GDM1 (cell line): ENCODE measurements at regions not wholly inside any gene's neighbourhood (a gene's known extent, or its start where the extent isn't known, plus 50 kb on each side); places are given as distances from the start of the nearest gene placed in this dataset.

Experiments
- DNase-seq: peaks from one replicate; lab custom pipeline; 2025; lab: John Stamatoyannopoulos, UW

GRCh38 chr5:61596265-61596664 lies 264.2 kb downstream of the ZSWIM6 start:
- DNase-seq: no peak

DNA sequence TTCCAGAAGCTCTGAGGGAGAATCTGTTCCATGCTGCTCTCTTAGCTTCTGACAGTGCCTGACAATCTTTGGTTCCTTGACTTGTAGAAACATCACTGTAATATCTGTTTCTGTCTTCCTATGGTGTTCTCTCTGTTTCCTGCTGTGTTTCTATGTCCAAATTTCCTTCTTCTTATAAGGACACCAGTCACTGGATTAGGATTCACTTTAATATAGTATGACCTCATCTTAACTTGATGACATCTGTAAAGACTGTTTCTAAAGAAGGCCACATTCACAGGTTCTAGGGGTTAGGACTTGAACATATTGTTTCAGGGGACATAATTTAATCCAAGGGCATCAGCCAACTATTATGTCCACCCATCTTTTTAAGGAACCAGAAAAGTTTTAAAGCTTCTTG lies 265.6 kb downstream of the ZSWIM6 start:
- DNase-seq: no peak

DNA sequence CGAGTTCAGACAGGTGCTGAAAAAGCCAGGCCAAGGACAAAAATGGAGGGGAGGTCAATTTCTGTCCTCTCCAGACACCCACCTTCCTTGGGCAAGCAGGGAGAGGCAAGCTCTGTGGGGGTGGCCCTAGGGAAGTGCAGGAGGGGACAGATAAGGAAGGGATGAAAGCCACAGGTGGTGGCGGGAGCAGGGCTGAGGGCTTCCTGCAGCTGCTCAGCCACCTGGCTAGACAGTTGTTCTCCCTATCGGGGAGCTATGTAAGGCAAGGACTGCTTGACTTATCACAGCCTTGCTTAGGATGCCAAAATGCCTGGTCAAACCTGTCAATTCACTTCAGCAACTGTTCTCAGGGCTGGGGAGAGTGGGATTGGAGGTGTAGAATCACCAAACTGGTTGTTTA lies 266.1 kb downstream of the ZSWIM6 start:
- DNase-seq: no peak

GRCh38 chr5:61599370-61600122 lies 267.5 kb downstream of the ZSWIM6 start:
- no peak for DNase-seq

- no peak for DNase-seq
Measured at GRCh38 chr5:61600123-61600444, 268.0 kb downstream of the ZSWIM6 start.

DNA sequence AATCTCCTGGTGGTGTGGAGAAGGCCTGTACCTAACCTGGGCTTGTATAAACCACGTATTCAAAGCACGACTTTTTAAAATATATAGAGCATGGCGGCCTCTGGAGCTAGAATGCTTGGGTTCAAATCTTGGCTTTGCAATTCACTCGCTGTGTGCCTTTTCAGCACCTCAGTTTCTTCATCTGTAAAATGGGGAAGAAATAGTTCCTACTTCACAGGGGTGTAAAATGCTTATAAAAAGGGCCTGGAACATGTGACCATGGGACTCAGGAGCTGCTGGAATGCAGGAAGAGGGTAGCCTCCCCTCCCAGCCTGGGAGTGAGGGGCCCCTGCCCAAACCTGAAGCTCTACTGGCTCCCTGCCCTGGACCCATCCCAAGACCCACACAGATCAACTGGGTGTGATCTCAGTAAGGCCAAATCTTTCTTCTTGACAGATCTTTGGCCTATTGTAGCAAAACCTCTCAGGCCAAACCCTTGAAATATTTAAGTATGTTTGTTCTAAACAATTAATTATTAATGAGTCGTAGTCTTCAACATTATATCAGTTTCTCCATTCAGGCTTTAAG lies 269.0 kb downstream of the ZSWIM6 start:
- no peak for DNase-seq

DNA sequence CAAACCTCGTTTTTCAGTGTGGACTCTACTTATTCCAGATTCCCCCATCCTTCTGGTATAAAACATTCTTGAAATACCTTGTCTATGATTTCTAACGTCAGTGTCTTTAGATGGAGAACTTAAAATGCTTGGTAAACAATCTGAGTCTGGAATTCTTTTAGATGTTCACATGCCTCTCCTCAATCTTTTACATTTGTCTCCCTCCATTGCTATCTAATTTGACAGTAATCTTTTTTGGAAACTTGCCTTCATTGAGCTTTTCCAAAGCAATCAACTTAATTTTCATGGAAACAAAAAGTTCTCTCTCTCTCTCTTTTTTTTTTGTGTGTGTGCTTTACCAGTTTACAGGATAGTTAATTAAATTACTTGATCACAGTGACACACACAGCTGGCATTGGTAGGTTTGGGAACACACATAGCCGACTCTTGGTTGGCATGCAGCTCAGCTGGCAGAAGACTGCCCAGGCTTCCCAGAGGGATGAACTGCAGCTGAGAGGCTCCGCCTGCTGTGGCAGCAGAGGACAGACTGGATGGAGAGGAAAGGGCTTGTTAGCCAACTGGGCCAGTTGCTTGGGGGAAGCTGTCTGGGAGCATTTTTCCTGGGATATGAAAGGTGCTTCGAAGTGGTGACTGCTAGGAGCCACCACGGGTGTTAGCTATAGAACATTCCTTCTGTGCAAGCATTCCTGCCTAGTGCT lies 271.3 kb downstream of the ZSWIM6 start:
- no peak for DNase-seq

DNA sequence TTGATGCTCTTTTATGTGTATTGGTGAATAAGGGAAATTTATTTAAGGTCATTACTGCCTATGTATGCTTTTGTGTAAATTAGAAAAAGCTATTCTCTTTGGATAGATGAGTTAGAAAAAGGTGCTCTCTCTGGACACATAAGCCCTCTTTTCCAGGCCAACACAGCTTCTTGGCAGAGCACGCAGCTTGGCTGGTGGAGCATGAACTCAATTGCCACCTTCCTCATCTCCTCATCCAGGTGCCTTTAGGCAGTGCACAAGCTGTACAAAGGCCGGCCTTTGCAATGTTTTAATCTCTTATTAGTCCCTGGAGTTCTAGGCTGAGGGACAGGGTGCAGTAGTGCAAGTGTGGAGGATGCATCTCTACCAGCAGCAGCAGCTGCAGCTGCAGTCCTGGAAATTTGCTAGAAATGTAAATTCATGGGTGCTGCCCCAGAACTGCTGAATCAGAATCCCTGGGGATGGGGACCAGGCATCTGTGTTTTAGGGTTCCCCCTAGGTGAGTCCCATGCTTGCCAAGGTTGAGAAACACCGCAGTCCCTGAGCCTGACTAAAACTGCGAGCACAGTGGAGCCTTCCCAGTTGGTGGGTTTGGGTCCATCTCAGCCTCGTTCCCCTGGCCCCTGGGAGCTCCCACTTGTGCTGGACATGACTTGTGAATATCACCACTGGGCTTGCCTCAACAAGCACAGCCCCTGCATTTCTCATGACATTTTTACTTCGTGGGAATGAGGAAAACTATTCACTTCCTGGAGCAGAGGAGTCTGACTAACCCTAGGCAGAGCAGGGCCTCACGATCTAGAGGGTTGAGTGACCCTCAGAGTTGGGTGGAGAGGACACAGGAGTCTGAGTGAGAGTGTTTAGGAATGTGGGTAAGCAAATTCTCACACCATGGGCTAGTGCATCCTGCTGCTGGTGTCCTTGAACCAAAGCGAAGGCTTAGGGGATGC lies 272.3 kb downstream of the ZSWIM6 start:
- DNase-seq: no peak

- no peak for DNase-seq
Measured at GRCh38 chr5:61609840-61610677, 278.0 kb downstream of the ZSWIM6 start.

- DNase-seq: no peak
Measured at GRCh38 chr5:61610678-61611024, 278.6 kb downstream of the ZSWIM6 start.

DNA sequence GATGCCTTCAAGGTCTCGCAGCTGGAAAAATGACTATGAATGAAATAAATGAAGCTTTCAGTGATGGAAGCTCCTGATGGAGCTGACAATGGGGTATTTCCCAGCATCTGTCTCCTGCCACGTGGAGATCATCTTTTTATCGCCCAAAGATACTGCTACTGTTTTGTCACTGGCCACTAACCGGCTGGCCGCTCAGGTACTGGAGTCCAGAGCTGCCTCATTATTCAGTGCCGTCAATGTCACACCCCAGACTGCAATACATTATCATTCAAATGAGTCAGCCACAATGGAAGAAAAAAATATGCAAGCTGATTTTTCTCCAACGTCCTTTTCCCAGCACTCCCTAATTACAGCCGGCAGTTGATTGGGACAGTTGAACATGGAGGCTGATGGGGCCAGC lies 280.4 kb downstream of the ZSWIM6 start:
- DNase-seq: no peak

DNA sequence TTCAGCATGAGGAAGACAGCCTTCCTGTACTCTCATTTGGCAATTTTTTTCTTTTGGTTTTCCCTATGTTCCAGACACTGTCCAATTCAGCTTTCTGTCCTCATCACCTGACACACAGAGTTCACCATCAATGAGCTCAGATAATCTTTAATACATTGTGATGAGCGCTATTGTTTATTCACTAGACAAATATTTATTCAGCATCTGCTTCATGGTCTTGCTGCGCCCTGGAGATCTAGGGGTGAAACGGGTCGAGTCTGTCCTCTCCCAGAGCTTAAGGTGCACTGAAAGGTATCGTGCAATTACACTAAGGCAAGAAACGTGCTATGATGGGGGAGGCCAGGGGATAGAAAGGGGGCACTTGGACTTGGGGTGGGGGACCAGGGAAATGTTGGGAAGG lies 281.6 kb downstream of the ZSWIM6 start:
- no peak for DNase-seq

- DNase-seq: no peak
Measured at GRCh38 chr5:61614606-61615005, 282.5 kb downstream of the ZSWIM6 start.

DNA sequence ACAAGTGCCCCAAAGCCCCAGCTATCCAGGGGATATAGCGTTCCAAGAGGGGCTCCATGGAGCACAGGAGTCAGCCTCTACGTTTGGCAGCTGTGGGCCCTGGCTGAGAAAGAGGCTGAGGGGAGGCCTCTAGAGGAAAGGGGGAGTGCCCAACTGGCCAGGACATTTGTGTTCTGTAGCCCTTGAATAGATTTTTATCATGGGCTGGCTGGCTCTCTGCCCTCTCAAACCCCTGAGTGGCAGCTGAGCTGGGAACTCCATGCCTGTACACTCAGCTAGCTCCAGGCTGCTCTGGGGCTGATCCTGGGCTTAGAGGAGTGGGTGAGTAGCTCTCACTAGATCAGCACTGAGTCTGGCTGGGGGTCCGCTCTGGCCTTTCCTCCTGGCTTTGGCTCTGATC lies 285.0 kb downstream of the ZSWIM6 start:
- DNase-seq: no peak

DNA sequence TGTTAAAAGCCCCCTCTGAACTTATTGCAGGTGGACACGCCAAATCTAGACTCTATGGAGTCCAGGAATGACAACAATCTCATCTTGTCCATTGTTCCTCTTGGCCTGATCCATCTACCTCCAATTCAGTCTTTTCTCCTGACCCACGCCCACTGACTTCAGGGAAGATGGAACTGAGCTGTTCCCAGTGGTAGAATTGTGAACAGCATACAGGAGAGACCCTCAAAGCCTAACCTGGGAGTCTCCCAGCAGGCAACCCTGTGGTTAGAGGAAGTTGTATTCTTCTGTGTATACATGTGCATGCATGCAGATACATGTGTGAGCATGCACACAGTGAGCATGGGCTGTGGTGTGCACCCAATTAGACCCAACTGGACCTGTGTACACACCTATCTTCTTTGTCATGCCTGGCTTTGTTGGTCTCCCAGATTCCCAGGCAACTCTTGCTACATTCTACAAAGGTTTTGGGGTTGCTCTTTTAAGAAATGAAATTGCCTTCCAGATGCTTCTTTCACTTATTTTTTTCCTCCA lies 286.0 kb downstream of the ZSWIM6 start:
- no peak for DNase-seq

- no peak for DNase-seq
Measured at GRCh38 chr5:61618577-61618976, 286.5 kb downstream of the ZSWIM6 start.

DNA sequence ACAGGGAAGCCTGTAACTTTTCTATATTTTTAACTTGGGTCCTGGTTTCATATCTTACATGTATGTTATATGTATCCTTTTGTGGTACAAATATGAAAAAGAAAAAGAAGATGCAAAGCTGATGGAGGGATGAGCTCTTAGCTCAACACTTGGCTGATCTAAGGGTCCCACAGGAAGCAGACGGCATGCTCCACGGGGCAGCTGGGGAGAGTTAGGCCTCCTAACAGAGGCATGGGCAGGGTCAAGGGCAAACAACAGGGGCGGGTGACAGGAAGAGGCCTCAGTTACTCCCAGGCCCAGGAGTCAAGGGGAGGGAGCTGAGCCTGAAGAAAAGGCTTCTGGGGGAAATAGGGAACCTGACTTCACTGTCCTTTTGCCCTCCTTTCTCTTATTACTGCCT lies 287.2 kb downstream of the ZSWIM6 start:
- no peak for DNase-seq

DNA sequence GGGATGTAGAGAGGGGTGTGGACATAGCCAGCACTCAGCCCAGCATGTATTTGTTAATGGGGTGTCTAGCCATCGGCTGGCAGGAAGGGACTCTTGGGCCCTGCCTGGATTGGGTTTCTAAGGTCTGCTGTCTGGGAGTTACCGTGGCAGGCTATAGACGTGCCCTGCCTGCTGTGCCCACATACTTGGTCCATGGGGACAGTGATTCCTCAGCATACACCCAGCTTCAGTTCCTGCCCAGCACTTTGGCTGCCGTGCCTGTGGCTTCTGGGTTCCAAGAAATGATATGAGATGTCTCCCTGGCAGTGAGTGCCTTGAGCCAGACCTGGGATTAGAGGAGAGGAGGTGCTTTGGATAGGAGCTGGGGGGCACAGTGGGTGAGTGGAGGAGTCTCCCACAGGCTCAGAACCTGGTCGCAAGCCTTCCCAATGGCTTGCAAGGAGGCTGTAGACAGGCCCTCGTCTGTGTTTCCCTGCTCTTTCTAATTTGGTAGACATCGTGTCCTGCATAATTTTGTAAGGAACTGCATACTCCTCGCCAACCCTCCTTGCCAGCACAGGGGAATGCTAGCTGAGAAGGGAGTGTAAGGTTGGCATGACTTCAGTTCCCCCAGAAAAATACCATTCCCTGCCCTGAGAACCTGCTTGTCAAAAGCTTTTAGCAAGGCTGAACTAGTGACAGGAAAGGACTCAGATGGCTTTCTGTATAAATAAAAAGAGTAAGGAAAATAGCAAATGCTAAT lies 287.9 kb downstream of the ZSWIM6 start:
- DNase-seq: no peak

- no peak for DNase-seq
Measured at GRCh38 chr5:61620699-61621182, 288.7 kb downstream of the ZSWIM6 start.

- DNase-seq: no peak
Measured at GRCh38 chr5:61621202-61621650, 289.2 kb downstream of the ZSWIM6 start.
